Mesenteric fat pad (tissue), 1 donor: ENCODE measurements at regions not wholly inside any gene's neighbourhood (a gene's known extent, or its start where the extent isn't known, plus 50 kb on each side); places are given as distances from the start of the nearest gene placed in this dataset.
"Not testable (repeated sequence)": the region's sequence is repeated elsewhere in the genome, so short reads cannot be mapped to it uniquely, and the experiment has no call there.

Source experiments
- DNase-seq: peaks from one replicate; pipeline ENCODE4 v3.0.0-alpha.2; 2020; ENCODE audit warnings: low spot score
- donor health status: DM: yes; HTN: yes; CAD: no.

DNA sequence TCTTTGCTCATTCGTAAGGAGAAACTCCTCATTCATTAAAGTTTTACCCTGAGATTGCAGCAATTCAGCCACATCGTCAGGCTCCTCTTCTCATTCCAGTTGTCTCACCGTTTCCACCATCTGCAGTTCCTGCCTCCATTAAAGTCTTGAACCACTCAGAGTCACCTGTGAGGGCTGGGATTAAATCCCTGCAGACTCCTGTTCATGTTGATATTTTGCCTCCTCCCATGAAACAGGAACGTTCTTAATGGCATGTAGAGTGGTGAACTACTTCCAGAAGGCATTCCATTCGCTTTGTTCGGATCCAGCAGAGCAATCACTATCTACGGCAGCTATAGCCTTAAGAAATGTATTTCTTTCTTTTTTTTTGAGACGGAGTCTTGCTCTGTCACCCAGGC lies 96.5 kb upstream of the FAM20C start:
- no peak for DNase-seq

GRCh38 chr7:96861-97260 lies 95.5 kb upstream of the FAM20C start:
- DNase-seq, result no peak

- no peak for DNase-seq
These were observed 95.0 kb upstream of the FAM20C start for GRCh38 chr7:97310-97841.

DNA sequence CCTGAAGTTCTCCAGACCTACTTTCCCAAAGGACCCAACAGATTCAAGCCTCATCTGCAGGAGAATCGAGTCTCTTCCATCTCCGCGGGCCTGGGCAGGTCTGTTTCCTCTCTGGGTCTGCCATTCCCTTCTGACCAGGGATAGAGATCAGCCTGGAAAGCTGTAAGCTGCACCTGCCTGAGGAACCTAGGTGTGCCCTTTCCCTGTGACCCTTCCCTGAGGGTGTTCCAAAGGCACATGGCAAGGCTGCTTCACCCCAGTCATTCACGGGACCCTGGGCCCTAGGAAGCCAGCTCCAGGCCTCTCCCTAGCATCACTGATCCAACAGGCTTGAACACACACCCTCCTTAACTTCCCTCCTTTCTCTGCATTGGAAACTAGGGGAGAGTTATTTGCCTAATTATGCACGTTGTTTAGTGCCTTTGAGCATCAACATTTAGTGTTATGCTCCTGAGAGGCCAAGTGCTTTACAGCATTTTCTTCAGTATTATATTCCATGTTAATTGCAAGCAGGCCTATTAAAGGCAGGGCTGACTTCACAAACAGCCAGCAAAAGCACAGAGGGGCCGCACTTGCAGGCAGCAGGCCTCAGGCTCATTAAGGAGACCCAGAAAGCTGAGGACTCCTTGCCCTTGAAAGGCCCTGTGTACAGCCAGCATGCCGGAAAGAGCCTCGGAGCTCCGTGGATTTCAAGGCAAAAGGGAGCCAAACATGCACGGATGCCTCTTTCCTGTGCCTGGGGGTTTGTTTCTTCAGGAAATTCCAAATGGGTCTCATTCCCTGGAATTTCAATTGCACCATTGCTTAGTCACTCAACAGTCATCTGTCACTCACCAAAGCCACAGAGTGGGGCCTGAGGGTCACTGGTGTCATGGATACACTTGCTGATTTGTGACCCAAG lies 91.0 kb upstream of the FAM20C start:
- no peak for DNase-seq

DNA sequence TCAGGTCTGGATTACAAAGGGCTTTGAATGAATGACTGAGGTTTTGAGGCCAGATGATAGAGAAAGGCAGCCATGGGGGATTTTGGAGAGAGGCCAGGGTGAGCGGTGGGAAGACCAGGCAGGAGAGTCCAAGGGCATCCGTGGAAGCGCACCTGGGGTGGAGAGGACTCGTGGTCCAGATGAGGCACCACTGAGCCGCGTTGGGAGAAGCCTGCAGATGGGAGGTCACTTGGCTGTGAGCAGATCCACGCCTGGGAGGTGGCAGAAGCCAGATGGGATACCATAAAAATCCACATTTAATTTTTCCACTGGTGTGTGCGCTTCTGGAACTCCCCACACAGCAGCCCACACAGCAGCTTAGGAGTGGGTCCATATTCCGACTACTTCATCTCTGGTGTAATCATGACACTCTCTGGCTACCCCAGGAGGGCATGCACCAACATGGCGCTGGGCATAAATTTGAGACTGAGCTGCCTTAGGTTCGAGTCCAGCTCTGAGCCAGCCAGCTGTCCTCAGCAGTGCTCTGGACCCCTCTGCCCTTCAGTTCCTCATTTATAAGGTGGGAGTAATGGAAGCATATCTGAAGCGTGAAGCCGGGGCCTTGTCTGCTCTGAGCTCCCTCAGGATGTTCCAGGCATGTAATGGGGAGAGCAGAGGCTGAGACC lies 90.2 kb upstream of the FAM20C start:
- DNase-seq, result no peak

DNA sequence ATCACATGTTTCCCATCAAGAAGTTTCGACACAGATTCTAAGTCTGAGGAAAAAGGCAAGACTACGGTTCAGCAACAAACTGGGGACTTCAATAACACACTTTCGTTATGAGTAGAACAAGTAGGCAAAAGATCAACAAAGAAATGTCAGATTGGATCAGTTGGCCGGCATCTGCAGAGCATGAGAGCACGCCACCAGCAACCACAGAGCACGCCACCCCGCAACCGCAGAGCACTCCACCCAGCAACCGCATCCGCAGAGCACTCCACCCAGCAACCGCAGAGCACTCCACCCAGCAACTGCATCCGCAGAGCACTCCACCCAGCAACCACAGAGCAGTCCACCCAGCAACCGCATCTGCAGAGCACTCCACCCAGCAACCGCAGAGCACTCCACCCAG lies 89.7 kb upstream of the FAM20C start:
- DNase-seq, result no peak

- DNase-seq, result not testable (repeated sequence)
These were observed 88.4 kb upstream of the FAM20C start for GRCh38 chr7:103981-104380.

GRCh38 chr7:105002-105401 lies 87.4 kb upstream of the FAM20C start:
- DNase-seq, result no peak

DNA sequence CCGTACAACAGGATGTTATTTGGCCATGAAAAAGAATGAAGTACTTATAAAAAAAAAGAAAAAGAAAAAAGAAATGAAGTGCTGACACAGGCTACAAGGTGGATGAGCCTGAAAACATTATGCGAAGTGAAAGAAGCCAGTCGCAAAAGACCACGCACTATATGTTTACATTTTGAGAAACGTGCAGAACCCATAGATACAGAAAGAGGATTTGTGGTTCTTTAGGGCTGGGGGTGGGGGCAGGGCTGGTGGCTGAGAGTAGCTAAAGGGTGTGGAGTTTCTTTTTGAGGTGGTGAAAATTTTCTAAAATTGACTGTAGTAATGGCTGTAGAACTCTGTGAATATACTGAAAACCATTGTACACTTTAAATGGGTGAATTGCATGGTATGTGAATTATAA lies 86.0 kb upstream of the FAM20C start:
- no peak for DNase-seq

- DNase-seq, result no peak
These were observed 85.1 kb upstream of the FAM20C start for GRCh38 chr7:107233-107632.

- DNase-seq, result no peak
These were observed 84.5 kb upstream of the FAM20C start for GRCh38 chr7:107907-108306.

DNA sequence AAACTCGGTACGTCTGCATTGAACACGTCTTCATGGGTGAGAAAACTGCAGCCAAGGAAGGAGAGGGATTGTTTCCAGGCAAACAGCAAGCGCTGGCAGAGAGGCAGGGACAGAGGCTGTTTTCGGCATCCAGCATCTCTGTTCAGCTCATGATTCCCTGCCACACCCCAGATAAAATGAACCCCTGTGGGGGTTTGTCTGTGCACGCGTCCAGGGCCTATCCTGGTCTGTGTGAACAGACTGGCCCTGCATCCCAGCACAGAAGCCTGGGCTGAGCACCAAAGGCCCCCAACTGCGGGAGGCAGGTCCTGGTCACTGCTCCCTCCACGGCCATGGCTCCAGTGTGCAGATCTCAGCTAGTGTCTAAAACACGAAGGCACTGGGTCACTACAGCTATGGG lies 83.3 kb upstream of the FAM20C start:
- DNase-seq, result no peak

DNA sequence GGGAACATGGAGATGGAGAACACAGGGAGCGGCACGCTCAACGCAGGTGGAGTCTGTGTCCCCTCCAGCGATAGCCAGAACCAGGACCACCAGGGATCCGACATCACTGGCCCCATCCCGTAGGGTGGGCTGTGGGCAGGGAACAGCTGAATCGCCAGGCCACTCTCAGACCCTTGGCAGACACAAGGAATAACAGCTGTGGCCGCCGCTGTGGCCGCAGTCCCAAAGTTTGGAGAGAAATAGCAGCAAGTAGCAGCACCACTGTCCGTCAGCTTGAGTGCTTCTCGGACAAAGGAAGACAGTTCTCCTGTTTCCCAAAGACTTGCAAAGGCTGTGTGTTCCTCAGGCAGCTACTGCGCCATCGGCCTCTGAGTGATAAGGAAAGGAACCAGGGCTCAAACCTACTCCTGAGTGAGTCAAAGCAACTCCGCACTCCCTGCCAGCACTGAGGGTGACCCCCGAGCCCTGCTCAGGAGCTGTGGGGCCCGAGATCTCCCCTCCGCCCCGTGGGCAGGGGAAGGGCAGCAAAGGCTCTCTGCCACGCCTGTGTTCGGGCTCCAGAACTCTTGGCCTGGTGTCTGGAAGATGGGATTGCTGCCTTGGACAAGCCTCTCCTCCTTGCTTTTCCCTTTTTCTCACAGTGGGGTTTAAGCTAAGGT lies 82.3 kb upstream of the FAM20C start:
- no peak for DNase-seq

GRCh38 chr7:110557-111232 lies 81.7 kb upstream of the FAM20C start:
- DNase-seq, result no peak

DNA sequence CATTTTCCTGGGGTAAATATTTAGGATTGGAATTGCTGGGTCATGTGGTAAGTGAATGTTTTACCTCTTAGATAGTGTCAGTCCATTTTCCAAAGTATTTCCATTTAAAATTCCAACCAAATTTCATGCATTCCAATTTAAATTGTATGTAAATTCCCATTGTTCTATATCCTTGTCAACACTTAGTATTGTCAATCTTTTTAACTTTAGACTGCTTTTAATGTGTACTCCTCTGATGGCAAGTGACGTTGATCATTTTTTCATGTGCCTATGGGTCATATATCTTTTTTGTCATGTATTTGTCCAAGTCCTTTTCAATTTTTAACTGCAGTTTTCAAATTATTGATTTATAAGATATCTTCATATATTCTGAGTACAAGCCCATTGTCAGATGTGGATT lies 80.8 kb upstream of the FAM20C start:
- no peak for DNase-seq

DNA sequence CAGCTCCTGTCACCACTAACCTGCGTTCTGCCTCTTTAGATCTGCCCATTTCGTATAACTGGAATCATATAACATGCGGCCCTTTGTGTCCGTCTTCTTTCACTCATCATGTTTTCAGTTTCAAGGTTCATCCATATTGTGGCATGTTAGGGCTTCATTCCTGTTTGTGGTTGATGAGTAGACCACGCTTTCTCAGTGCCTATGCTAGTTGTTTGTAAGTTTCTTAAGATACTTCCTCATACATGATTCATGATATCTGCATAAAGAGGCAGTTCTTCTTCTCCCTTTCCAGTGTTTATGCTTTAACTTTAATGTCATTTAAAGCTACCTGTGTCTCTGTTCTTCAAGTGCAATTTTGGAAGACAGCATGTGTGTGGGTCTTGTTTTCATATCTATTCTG lies 79.5 kb upstream of the FAM20C start:
- no peak for DNase-seq

DNA sequence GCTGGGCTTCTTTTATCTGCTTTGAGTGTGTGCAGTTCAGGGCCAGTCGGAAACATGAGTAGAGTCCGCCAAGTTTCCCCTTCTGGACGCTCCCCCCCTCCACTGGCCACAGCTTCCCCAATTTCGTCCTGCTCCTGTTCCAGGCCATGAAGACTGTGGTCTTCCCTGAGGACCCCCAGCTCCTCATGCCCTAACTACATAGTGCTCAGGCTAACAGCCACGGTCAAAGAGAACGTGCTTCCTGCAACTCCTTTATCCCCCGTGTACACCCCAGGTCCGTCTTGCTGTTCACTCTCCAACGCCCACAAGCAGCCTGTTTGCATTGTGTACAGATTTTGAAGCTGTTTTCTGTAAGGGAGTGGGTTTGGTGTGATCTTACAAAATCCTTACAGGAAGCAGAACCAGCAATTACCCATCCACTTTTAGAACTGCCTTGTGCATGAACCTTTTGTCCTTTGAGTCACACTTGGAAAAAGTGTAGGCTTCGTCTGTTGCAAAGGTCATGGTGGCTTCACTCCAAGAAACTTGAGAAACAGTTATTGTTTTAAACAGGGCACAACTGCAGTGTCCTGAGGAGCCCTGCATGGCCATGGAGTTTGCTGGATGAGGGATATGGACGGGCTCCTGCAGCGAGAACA lies 77.0 kb upstream of the FAM20C start:
- no peak for DNase-seq

DNA sequence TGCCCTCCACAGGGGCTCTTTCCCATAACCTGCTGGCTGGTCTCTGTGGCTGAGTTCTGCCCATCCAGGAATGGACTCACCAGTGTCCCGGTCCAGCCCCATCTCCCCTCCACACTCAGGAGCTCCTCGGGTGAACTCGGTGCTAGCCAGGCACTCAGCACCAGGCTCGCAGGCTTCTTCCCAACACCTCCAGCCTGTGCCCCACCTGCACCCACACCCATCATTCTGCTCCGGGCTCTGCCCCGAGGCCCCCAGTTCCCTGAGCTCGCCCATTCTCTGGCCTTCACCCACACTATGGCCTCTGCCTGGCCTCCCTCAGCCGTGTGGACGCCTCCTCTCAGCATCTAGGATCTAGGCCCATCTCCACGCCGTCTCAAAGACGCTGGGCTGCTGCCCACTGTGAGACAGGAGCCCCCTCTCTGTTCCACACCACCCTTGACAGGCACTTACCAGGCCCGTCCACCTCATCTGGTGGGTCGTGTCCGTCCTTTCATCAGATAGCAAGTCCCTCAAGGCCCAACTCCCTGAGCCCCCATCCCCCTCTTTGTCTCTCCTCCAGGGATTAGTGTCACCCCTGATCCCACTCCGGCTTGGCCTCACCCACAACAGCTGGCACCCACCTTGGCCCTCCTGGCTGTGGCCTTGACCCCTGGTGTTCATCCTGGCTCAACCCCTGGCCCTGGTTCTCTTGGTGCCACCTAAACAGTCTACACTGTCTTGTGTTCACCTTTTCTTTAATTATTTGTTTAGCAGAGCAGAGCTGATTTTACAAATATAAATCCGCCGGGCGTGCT lies 76.0 kb upstream of the FAM20C start:
- no peak for DNase-seq

DNA sequence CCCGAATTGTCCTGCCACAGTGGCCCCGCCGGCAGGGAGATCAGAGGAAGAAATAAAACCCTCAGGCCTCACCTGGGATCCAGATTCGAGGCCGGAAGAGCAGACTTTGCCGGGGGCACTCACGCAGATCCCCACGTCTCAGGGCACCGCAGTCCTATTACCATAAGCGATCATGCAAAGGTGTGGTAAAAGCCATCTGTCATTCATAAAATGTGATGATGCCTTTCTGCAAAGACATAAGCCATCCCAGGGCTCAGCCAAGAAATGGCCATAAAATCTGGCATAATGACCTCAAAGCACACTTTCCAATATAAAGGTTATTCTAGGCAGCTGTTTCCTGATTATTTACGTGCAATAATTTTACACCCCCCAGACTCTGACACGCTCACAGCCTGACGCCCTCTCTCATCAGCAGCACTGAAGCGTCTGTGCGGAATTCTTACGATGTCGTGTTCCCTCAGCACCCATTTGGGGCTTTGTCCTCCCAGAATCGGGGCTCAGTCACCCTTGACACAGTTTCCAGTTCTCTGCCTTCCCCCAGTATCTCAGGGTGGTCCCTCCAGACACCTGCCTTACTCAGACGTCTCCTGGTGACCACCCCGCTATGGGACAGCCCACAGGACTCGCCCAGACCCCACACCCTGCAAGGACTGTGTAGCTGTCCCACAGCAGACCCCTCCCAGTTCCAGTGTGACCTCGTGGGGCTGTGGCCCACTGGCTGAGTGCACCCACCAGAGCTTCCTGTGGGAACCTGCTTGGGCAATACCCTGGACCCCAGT lies 74.3 kb upstream of the FAM20C start:
- DNase-seq, result no peak
